Stomach (tissue), 8 donors: ENCODE measurements at regions not wholly inside any gene's neighbourhood (a gene's known extent, or its start where the extent isn't known, plus 50 kb on each side); places are given as distances from the start of the nearest gene placed in this dataset.

Source experiments
- DNase-seq, 2 donors: peaks; one replicate each; pipeline versions ENCODE4 v3.0.0 to v3.0.0-alpha.2; 2013 to 2019
- H3K27ac ChIP-seq, 5 donors: fragments of 200-600 bp in 4 of 5; sonication (generic) in 4 of 5; one replicate each; pipeline ENCODE4 v1.5.1; 2013 to 2019; ENCODE audit warnings: mild to moderate bottlenecking in 1 of 5, moderate library complexity in 1 of 5
- H3K27me3 ChIP-seq, 3 donors: fragments of 200-600 bp; sonication (generic); one replicate each; pipeline ENCODE4 v1.5.1; 2017 to 2019; ENCODE audit warnings: mixed run types in 1 of 3
- H3K36me3 ChIP-seq, 4 donors: fragments of 200-600 bp; sonication (generic); 1 replicate in 3 of 4; 2 replicates in 1 of 4; pipeline ENCODE4 v1.5.1; 2016 to 2019
- H3K4me1 ChIP-seq, 4 donors: fragments of 200-600 bp; sonication (generic); one replicate each; pipeline ENCODE4 v1.5.1; 2016 to 2019
- H3K4me3 ChIP-seq, 4 donors: fragments of 200-600 bp; sonication (generic) in 3 of 4; one replicate each; pipeline ENCODE4 v1.5.1; 2016 to 2019; ENCODE audit warnings: mild to moderate bottlenecking in 1 of 4
- H3K9me3 ChIP-seq, 4 donors: fragments of 200-600 bp; sonication (generic); one replicate each; pipeline ENCODE4 v1.5.1; 2016 to 2019
- EP300 ChIP-seq: sonication (generic); formaldehyde crosslinking; IDR thresholded peaks from one replicate; pipeline ENCODE4 v1.6.1; 2017; ENCODE audit warnings: antibody characterized with exemption
- POLR2A ChIP-seq, 4 donors: fragments of 450-650 bp; IDR thresholded peaks; one replicate each; pipeline ENCODE4 v1.6.1; 2016; ENCODE audit warnings: antibody characterized with exemption in 4 of 4, control low read depth in 2 of 4, mild to moderate bottlenecking in 1 of 4, moderate library complexity in 1 of 4
- POLR2AphosphoS5 ChIP-seq, 3 donors: sonication (generic); formaldehyde crosslinking; IDR thresholded peaks; one replicate each; pipeline ENCODE4 v1.6.1; 2016; ENCODE audit warnings: antibody characterized with exemption in 3 of 3
- WGBS, 5 donors: extraction: QIAGEN DNeasy Blood & Tissue Kit in 3 of 5; methylation state at CpG; one replicate each; pipeline versions ENCODE4 v1.1.5 to v1.1.7; 2013 to 2018; 5-methylcytosine and 5-hydroxymethylcytosine counted together
- intact Hi-C: fragments of 100-400 bp; cut with DNase I; formaldehyde crosslinking; loops from one replicate; pipeline ENCODE4 v1.15.1; 2023; ENCODE audit warnings: low total_unique reads
- TF ChIP-seq, protein P1 (sequence below), 7 experiments: fragments of 450-650 bp in 4 of 7; fragments of 200-600 bp in 3 of 7; sonication (generic) in 3 of 7; IDR thresholded peaks; one replicate each; pipeline ENCODE4 v1.5.1; 2016 to 2019; ENCODE audit warnings: antibody characterized with exemption in 7 of 7, control low read depth in 2 of 7, mild to moderate bottlenecking in 1 of 7
- donor health status: healthy with polysubstance abuse.
- donor health status: Bipolar disorder and iron deficiency.
- donor health status: healthy.

GRCh38 chr2:64793701-64794100 is 140.0 kb upstream of the SERTAD2 start:
- Histone ChIP-seq H3K27me3 (no peaks in the 10 kb centered on the region), H3K4me1 (peaks cover 0 to 32% (median 26%) of the 10 kb centered on the region in 4 donors), H3K4me3 (no peak overlapping the region), H3K36me3 (no peaks in the 10 kb centered on the region), H3K9me3 (no peaks in the 10 kb centered on the region), H3K27ac (no peak overlapping the region)
- no peak for DNase-seq
- TF ChIP-seq EP300 (no peak), POLR2A (IDR thresholded peaks at IDR 0.05) (no peak), POLR2AphosphoS5 (IDR thresholded peaks at IDR 0.05) (no peak)
- TF ChIP-seq, protein P1, sequence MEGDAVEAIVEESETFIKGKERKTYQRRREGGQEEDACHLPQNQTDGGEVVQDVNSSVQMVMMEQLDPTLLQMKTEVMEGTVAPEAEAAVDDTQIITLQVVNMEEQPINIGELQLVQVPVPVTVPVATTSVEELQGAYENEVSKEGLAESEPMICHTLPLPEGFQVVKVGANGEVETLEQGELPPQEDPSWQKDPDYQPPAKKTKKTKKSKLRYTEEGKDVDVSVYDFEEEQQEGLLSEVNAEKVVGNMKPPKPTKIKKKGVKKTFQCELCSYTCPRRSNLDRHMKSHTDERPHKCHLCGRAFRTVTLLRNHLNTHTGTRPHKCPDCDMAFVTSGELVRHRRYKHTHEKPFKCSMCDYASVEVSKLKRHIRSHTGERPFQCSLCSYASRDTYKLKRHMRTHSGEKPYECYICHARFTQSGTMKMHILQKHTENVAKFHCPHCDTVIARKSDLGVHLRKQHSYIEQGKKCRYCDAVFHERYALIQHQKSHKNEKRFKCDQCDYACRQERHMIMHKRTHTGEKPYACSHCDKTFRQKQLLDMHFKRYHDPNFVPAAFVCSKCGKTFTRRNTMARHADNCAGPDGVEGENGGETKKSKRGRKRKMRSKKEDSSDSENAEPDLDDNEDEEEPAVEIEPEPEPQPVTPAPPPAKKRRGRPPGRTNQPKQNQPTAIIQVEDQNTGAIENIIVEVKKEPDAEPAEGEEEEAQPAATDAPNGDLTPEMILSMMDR (IDR thresholded peaks at IDR 0.05), result no peak
- intact Hi-C loops, result no loop called here
- WGBS, 5 donors, result 23 to 67% (median 46%) methylated on average over 1 of the region's 1 CpG

DNA sequence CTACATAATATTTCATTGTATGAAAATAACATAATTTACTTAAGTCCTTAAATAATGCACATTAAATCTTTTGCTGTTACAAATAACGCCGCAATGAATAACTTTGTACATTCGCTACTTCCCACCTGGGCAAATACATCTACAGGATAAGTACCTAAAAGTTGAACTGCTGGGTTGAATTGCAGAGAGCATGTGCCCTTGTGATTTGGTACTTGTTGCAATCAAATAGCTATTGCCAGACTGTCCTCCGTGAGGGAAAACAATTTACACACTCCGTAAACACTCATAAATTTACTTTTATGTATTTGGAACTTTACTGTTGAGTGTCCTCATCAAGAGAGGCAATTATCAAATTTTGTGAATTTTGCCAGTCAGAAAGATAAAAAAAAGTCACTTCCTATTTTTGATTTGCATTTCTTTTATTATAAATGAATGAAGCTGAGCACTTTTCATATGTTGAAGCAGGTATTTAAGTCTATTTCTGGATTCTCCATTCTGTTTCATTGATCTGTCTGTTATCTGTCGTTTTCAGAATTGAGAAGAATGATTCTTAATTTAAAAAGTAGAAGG is 140.8 kb upstream of the SERTAD2 start:
- Histone ChIP-seq H3K36me3 (no peaks in the 10 kb centered on the region), H3K9me3 (no peaks in the 10 kb centered on the region), H3K27me3 (no peaks in the 10 kb centered on the region), H3K4me1 (peaks cover 0 to 32% (median 23%) of the 10 kb centered on the region in 4 donors), H3K4me3 (no peak overlapping the region), H3K27ac (no peak overlapping the region)
- intact Hi-C loops, result no loop called here
- 84 to 90% (median 89%) methylated on average over 6 of the region's 6 CpGs for WGBS, 5 donors
- DNase-seq, result no peak
- no peak for TF ChIP-seq EP300

GRCh38 chr2:64795024-64795592 is 141.4 kb upstream of the SERTAD2 start:
- WGBS, 5 donors, result 57 to 88% (median 81%) methylated on average over 6 of the region's 6 CpGs
- H3K27me3 ChIP-seq, result no peaks in the 10 kb centered on the region
- no peak for DNase-seq
- peaks cover 0 to 29% (median 19%) of the 10 kb centered on the region in 4 donors for H3K4me1 ChIP-seq
- intact Hi-C loops, result no loop called here
- no peaks in the 10 kb centered on the region for H3K9me3 ChIP-seq
- TF ChIP-seq EP300, result no peak
- TF ChIP-seq, protein P1 (IDR thresholded peaks at IDR 0.05), result no peak
- no peak for TF ChIP-seq POLR2AphosphoS5 (IDR thresholded peaks at IDR 0.05)
- no peak for TF ChIP-seq POLR2A (IDR thresholded peaks at IDR 0.05)
- H3K4me3 ChIP-seq, result no peak overlapping the region
- H3K36me3 ChIP-seq, result no peaks in the 10 kb centered on the region
- H3K27ac ChIP-seq, result no peak overlapping the region

DNA sequence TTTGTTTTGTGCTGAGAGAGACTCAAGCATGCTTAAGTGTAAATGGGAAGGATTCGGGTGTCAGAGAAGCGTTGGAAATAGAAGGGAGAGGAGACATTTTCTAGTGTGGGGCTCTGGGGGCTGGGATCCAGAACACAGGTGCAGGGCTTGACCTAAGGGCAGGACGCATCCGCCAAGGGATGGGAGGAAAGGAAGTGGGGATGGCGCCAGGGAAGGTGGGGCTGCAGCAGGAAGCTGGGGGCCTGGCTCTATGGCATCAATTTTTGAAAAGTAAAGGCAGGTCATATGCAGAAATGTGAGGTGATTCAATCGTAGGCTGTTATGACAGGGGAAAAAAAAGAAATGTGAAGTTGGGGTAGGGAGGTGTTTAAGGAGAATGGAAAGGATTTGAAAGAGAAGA is 143.2 kb upstream of the SERTAD2 start:
- H3K27me3 ChIP-seq, result no peaks in the 10 kb centered on the region
- intact Hi-C loops, result no loop called here
- no peak for TF ChIP-seq POLR2AphosphoS5 (IDR thresholded peaks at IDR 0.05)
- TF ChIP-seq, protein P1 (IDR thresholded peaks at IDR 0.05), result no peak
- TF ChIP-seq POLR2A (IDR thresholded peaks at IDR 0.05), result no peak
- TF ChIP-seq EP300, result no peak
- H3K36me3 ChIP-seq, result no peaks in the 10 kb centered on the region
- WGBS, 5 donors, result 61 to 70% (median 69%) methylated on average over 6 of the region's 6 CpGs
- H3K27ac ChIP-seq, result no peak overlapping the region
- no peaks in the 10 kb centered on the region for H3K9me3 ChIP-seq
- DNase-seq, result no peak
- no peak overlapping the region for H3K4me3 ChIP-seq
- peaks cover 0 to 23% (median 19%) of the 10 kb centered on the region in 4 donors for H3K4me1 ChIP-seq

GRCh38 chr2:64797881-64798575 is 144.3 kb upstream of the SERTAD2 start:
- H3K4me1 ChIP-seq, result peaks cover 0 to 23% (median 18%) of the 10 kb centered on the region in 4 donors
- intact Hi-C loops, result no loop called here
- H3K9me3 ChIP-seq, result no peaks in the 10 kb centered on the region
- peak overlapping the region in 2 of 5 donors; percentile 11 to 17 for H3K27ac ChIP-seq
- peak; percentile 65 to 85 for DNase-seq
- WGBS, 5 donors, result 21 to 41% (median 31%) methylated on average over 4 of the region's 4 CpGs
- no peak overlapping the region for H3K4me3 ChIP-seq
- TF ChIP-seq POLR2AphosphoS5 (IDR thresholded peaks at IDR 0.05) (no peak), EP300 (no peak), POLR2A (IDR thresholded peaks at IDR 0.05) (no peak)
- TF ChIP-seq, protein P1 (IDR thresholded peaks at IDR 0.05), result no peak
- no peaks in the 10 kb centered on the region for H3K27me3 ChIP-seq
- H3K36me3 ChIP-seq, result no peaks in the 10 kb centered on the region
